ENCODE measurements at regions not wholly inside any gene's neighbourhood (a gene's known extent, or its start where the extent isn't known, plus 50 kb on each side); places are given as distances from the start of the nearest gene placed in this dataset.
A peak's percentile ranks its signal among the peaks of the same experiment; 100 is the strongest.

- DNase-seq (ENCODE audit: low read depth in 2 of 2), result no peak
- H3K27ac ChIP-seq (ENCODE audit: insufficient read depth, low read length), result no peak overlapping the region
- no peak overlapping the region for H3K9ac ChIP-seq (ENCODE audit: insufficient read depth, low read length)
- no peak overlapping the region for H2AFZ ChIP-seq (ENCODE audit: low read length)
- H4K20me1 ChIP-seq (ENCODE audit: control insufficient read depth, extremely low read depth, insufficient read depth, low read length), result no peaks in the 10 kb centered on the region
- no peak for TF ChIP-seq EZH2 (IDR thresholded peaks at IDR 0.05; ENCODE audit: low read length, missing control alignments)
- TF ChIP-seq CTCF (conservative IDR thresholded peaks at IDR 0.05 in 1 of 2, IDR thresholded peaks at IDR 0.05 in 1 of 2; ENCODE audit: low read depth in 1 of 2, low read length in 2 of 2), result no peak
- H3K27me3 ChIP-seq (ENCODE audit: control insufficient read depth, insufficient read depth, low read length), result no peaks in the 10 kb centered on the region
- H3K79me2 ChIP-seq (ENCODE audit: control insufficient read depth, insufficient read depth, low read length), result no peaks in the 10 kb centered on the region
- no peaks in the 10 kb centered on the region for H3K36me3 ChIP-seq (ENCODE audit: control insufficient read depth, insufficient read depth, low read length)
- no peak overlapping the region for H3K4me2 ChIP-seq (ENCODE audit: extremely low read depth, insufficient read depth, low read length)
- no peaks in the 10 kb centered on the region for H3K9me3 ChIP-seq (ENCODE audit: control insufficient read depth, insufficient read depth, low read depth, low read length)
- H3K4me1 ChIP-seq (ENCODE audit: control insufficient read depth, extremely low read depth, insufficient read depth, low read length), result no peaks in the 10 kb centered on the region
- H3K4me3 ChIP-seq (replicated peaks in 1 of 4; ENCODE audit: control extremely low read depth in 1 of 4, insufficient read depth in 1 of 4, low read depth in 3 of 4, low read length in 4 of 4), result no peak overlapping the region
Observed at GRCh38 chr12:3380200-3381043, 110.6 kb upstream of the PRMT8 start.

- peak in 1 of 2 donors; percentile 16 for DNase-seq (ENCODE audit: low read depth in 2 of 2)
- no peak overlapping the region for H2AFZ ChIP-seq (ENCODE audit: low read length)
- TF ChIP-seq EZH2 (IDR thresholded peaks at IDR 0.05; ENCODE audit: low read length, missing control alignments) (no peak), CTCF (conservative IDR thresholded peaks at IDR 0.05 in 1 of 2, IDR thresholded peaks at IDR 0.05 in 1 of 2; ENCODE audit: low read depth in 1 of 2, low read length in 2 of 2) (no peak)
Observed at GRCh38 chr12:3381059-3382047, 109.7 kb upstream of the PRMT8 start.

GRCh38 chr12:3389986-3390385 is 101.0 kb upstream of the PRMT8 start:
- DNase-seq (ENCODE audit: low read depth in 2 of 2), result no peak

More at GRCh38 chr12:3381059-3382047, 109.7 kb upstream of the PRMT8 start:
- H3K27me3 ChIP-seq (ENCODE audit: control insufficient read depth, insufficient read depth, low read length), result no peaks in the 10 kb centered on the region
- no peaks in the 10 kb centered on the region for H3K36me3 ChIP-seq (ENCODE audit: control insufficient read depth, insufficient read depth, low read length)
- H3K9me3 ChIP-seq (ENCODE audit: control insufficient read depth, insufficient read depth, low read depth, low read length), result no peaks in the 10 kb centered on the region
- no peaks in the 10 kb centered on the region for H3K79me2 ChIP-seq (ENCODE audit: control insufficient read depth, insufficient read depth, low read length)
- no peaks in the 10 kb centered on the region for H4K20me1 ChIP-seq (ENCODE audit: control insufficient read depth, extremely low read depth, insufficient read depth, low read length)
- no peak overlapping the region for H3K4me3 ChIP-seq (replicated peaks in 1 of 4; ENCODE audit: control extremely low read depth in 1 of 4, insufficient read depth in 1 of 4, low read depth in 3 of 4, low read length in 4 of 4)
- H3K4me2 ChIP-seq (ENCODE audit: extremely low read depth, insufficient read depth, low read length), result no peak overlapping the region
- no peaks in the 10 kb centered on the region for H3K4me1 ChIP-seq (ENCODE audit: control insufficient read depth, extremely low read depth, insufficient read depth, low read length)
- no peak overlapping the region for H3K9ac ChIP-seq (ENCODE audit: insufficient read depth, low read length)
- no peak overlapping the region for H3K27ac ChIP-seq (ENCODE audit: insufficient read depth, low read length)

More at GRCh38 chr12:3389986-3390385, 101.0 kb upstream of the PRMT8 start:
- Histone ChIP-seq H2AFZ (ENCODE audit: low read length) (no peak overlapping the region), H3K4me3 (replicated peaks in 1 of 4; ENCODE audit: control extremely low read depth in 1 of 4, insufficient read depth in 1 of 4, low read depth in 3 of 4, low read length in 4 of 4) (no peak overlapping the region), H3K9ac (ENCODE audit: insufficient read depth, low read length) (no peak overlapping the region), H3K27ac (ENCODE audit: insufficient read depth, low read length) (no peak overlapping the region), H3K9me3 (ENCODE audit: control insufficient read depth, insufficient read depth, low read depth, low read length) (no peaks in the 10 kb centered on the region), H3K4me2 (ENCODE audit: extremely low read depth, insufficient read depth, low read length) (no peak overlapping the region), H3K79me2 (ENCODE audit: control insufficient read depth, insufficient read depth, low read length) (no peaks in the 10 kb centered on the region), H3K36me3 (ENCODE audit: control insufficient read depth, insufficient read depth, low read length) (no peaks in the 10 kb centered on the region), H3K4me1 (ENCODE audit: control insufficient read depth, extremely low read depth, insufficient read depth, low read length) (no peaks in the 10 kb centered on the region), H4K20me1 (ENCODE audit: control insufficient read depth, extremely low read depth, insufficient read depth, low read length) (no peaks in the 10 kb centered on the region), H3K27me3 (ENCODE audit: control insufficient read depth, insufficient read depth, low read length) (no peaks in the 10 kb centered on the region)
- TF ChIP-seq CTCF (conservative IDR thresholded peaks at IDR 0.05 in 1 of 2, IDR thresholded peaks at IDR 0.05 in 1 of 2; ENCODE audit: low read depth in 1 of 2, low read length in 2 of 2), result no peak
- no peak for TF ChIP-seq EZH2 (IDR thresholded peaks at IDR 0.05; ENCODE audit: low read length, missing control alignments)

Data from fibroblast of lung (primary cell).